ENCODE measurements at regions not wholly inside any gene's neighbourhood (a gene's known extent, or its start where the extent isn't known, plus 50 kb on each side); places are given as distances from the start of the nearest gene placed in this dataset.
"Not testable (repeated sequence)": the region's sequence is repeated elsewhere in the genome, so short reads cannot be mapped to it uniquely, and the experiment has no call there.

DNA sequence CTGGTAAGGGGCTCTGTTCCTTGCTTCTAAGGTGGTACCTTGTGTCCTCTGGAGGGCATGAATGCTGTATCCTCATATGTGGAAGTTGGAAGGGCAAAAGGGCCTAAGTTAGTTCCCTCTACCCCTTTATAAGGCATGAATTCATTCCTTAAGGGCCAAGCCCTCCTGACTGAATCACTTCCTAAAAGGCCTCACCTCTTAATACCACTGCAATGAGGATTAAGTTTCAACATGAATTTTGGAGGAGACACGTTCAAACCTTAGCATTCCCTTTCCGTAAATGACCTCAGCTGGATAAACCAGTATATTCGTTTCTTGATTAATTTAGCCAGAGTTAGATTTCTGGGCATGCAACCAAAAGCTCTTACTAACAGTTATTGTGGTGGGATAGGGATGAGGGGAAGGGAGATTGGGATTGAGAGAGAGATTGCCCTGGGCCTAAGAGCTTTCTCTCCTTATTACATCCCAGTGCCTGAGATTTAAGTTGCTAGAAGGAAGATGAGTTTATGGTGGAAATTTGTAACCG lies 70.8 kb downstream of the NPIPA7 start:
- TF ChIP-seq, protein P1, sequence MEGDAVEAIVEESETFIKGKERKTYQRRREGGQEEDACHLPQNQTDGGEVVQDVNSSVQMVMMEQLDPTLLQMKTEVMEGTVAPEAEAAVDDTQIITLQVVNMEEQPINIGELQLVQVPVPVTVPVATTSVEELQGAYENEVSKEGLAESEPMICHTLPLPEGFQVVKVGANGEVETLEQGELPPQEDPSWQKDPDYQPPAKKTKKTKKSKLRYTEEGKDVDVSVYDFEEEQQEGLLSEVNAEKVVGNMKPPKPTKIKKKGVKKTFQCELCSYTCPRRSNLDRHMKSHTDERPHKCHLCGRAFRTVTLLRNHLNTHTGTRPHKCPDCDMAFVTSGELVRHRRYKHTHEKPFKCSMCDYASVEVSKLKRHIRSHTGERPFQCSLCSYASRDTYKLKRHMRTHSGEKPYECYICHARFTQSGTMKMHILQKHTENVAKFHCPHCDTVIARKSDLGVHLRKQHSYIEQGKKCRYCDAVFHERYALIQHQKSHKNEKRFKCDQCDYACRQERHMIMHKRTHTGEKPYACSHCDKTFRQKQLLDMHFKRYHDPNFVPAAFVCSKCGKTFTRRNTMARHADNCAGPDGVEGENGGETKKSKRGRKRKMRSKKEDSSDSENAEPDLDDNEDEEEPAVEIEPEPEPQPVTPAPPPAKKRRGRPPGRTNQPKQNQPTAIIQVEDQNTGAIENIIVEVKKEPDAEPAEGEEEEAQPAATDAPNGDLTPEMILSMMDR (IDR thresholded peaks at IDR 0.05 in 4 of 5, conservative IDR thresholded peaks at IDR 0.05 in 1 of 5): not testable (repeated sequence)
- TF ChIP-seq POLR2A (IDR thresholded peaks at IDR 0.05): not testable (repeated sequence)

Data from gastrocnemius medialis (tissue), 4 donors.